Ovary (tissue), 7 donors: ENCODE measurements at regions not wholly inside any gene's neighbourhood (a gene's known extent, or its start where the extent isn't known, plus 50 kb on each side); places are given as distances from the start of the nearest gene placed in this dataset.
"Not testable (repeated sequence)": the region's sequence is repeated elsewhere in the genome, so short reads cannot be mapped to it uniquely, and the experiment has no call there.

Experiments
- DNase-seq, 5 donors: peaks; one replicate each; pipeline ENCODE4 v3.0.0-alpha.2; 2019 to 2020
- H3K27ac ChIP-seq, 2 donors: fragments of 200-600 bp; one replicate each; pipeline versions ENCODE4 v1.5.1 to v1.8.0; 2019 to 2022
- H3K27me3 ChIP-seq: fragments of 200-600 bp; one replicate; pipeline ENCODE4 v1.8.0; 2022
- H3K36me3 ChIP-seq: fragments of 200-600 bp; sonication (generic); one replicate; pipeline ENCODE4 v1.5.1; 2019
- H3K4me1 ChIP-seq: one replicate; pipeline ENCODE4 v1.8.1; 2013; ENCODE audit warnings: mild to moderate bottlenecking, moderate library complexity; ENCODE audit not compliant: insufficient read depth
- H3K4me3 ChIP-seq: fragments of 200-600 bp; sonication (generic); one replicate; pipeline ENCODE4 v1.5.1; 2017
- H3K9me3 ChIP-seq, 2 donors: fragments of 200-600 bp in 1 of 2; sonication (generic) in 1 of 2; one replicate each; pipeline versions ENCODE4 v1.5.1 to v1.8.1; 2013 to 2019; ENCODE audit warnings: mild to moderate bottlenecking in 1 of 2, moderate library complexity in 1 of 2
- EP300 ChIP-seq: sonication (generic); formaldehyde crosslinking; IDR thresholded peaks from one replicate; pipeline ENCODE4 v1.6.1; 2017; ENCODE audit warnings: antibody characterized with exemption
- POLR2A ChIP-seq: fragments of 450-650 bp; IDR thresholded peaks from one replicate; pipeline ENCODE4 v1.6.1; 2017; ENCODE audit warnings: antibody characterized with exemption, mild to moderate bottlenecking, moderate library complexity
- WGBS, 3 donors: extraction: QIAGEN DNeasy Blood & Tissue Kit in 1 of 3; methylation state at CpG; one replicate each; pipeline versions ENCODE4 v1.1.5 to v1.1.7; 2013 to 2017; 5-methylcytosine and 5-hydroxymethylcytosine counted together
- intact Hi-C, 4 donors: fragments of 100-400 bp; cut with DNase I; formaldehyde crosslinking; loops; one replicate each; pipeline versions ENCODE4 v1.11.0 to v1.15.1; 2022 to 2023
- TF ChIP-seq, protein P1 (sequence below), 3 donors: fragments of 450-650 bp in 2 of 3; fragments of 200-600 bp in 1 of 3; IDR thresholded peaks; one replicate each; pipeline versions ENCODE4 v1.5.1 to v1.8.0; 2016 to 2022; ENCODE audit warnings: antibody characterized with exemption in 3 of 3, mild to moderate bottlenecking in 1 of 3
- donor health status: DM: no; HTN: no; CAD: no; lungs with moderate emphysema.
- donor health status: DM: no; HTN: no; CAD: no.
- donor health status: Bipolar disorder and iron deficiency.
- donor health status: DM: no; HTN: no; CAD: no.
- donor health status: DM: yes; HTN: yes; CAD: no.

DNA sequence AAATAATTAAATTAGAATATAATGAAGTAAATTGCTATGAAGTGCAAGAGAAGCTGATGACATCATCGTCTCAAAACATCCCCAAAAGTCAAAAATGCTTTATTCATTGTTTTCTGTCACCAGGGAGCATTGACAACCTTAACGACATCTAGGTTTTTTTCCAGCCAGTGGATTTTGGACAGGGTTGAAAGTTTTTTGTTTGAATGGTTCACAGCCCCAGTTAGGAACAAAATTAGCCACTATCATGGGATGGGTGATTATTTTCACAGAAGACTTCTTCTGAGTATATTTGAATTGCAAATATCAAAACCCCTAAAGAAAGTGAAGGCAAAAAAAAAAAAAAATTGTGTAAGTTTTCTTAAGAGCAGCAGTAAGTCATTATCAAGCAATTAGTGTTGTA is 826.1 kb downstream of the STPG2 start:
- Histone ChIP-seq H3K4me3 (no peak overlapping the region), H3K4me1 (no peaks in the 10 kb centered on the region), H3K27ac (no peak overlapping the region), H3K36me3 (no peaks in the 10 kb centered on the region), H3K9me3 (no peaks in the 10 kb centered on the region), H3K27me3 (no peaks in the 10 kb centered on the region)
- WGBS, 3 donors: 56 to 57% (median 56%) methylated on average over 2 of the region's 2 CpGs
- DNase-seq: no peak
- intact Hi-C loops: no loop called here
- TF ChIP-seq EP300: no peak
- TF ChIP-seq, protein P1, sequence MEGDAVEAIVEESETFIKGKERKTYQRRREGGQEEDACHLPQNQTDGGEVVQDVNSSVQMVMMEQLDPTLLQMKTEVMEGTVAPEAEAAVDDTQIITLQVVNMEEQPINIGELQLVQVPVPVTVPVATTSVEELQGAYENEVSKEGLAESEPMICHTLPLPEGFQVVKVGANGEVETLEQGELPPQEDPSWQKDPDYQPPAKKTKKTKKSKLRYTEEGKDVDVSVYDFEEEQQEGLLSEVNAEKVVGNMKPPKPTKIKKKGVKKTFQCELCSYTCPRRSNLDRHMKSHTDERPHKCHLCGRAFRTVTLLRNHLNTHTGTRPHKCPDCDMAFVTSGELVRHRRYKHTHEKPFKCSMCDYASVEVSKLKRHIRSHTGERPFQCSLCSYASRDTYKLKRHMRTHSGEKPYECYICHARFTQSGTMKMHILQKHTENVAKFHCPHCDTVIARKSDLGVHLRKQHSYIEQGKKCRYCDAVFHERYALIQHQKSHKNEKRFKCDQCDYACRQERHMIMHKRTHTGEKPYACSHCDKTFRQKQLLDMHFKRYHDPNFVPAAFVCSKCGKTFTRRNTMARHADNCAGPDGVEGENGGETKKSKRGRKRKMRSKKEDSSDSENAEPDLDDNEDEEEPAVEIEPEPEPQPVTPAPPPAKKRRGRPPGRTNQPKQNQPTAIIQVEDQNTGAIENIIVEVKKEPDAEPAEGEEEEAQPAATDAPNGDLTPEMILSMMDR (IDR thresholded peaks at IDR 0.05): no peak
- no peak for TF ChIP-seq POLR2A

DNA sequence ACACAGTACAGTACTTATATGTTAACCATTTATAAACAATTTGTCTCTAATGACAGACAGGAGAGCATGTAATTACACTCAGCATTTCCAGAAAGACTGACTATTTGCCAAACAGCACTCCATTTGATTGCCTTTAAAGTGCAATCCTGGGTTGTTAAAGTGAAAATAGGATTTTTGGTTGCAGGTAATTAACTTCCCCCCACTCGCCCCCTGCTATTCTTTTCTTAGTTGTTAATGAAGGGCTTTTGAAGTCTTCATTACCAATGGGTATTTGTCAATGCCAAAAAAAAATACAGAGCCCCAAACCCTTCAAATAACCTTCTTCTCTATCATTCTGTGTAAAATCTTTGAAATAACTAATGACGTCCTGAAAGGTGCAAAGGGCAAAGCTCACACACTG is 825.6 kb downstream of the STPG2 start:
- no peak for DNase-seq
- H3K4me1 ChIP-seq: no peaks in the 10 kb centered on the region
- no peaks in the 10 kb centered on the region for H3K36me3 ChIP-seq
- no peaks in the 10 kb centered on the region for H3K9me3 ChIP-seq
- no peak overlapping the region for H3K4me3 ChIP-seq
- H3K27me3 ChIP-seq: no peaks in the 10 kb centered on the region
- WGBS, 3 donors: 20 to 38% (median 30%) methylated on average over 2 of the region's 2 CpGs
- TF ChIP-seq, protein P1 (IDR thresholded peaks at IDR 0.05): no peak
- TF ChIP-seq EP300: no peak
- TF ChIP-seq POLR2A: no peak
- H3K27ac ChIP-seq: no peak overlapping the region
- intact Hi-C loops: no loop called here

DNA sequence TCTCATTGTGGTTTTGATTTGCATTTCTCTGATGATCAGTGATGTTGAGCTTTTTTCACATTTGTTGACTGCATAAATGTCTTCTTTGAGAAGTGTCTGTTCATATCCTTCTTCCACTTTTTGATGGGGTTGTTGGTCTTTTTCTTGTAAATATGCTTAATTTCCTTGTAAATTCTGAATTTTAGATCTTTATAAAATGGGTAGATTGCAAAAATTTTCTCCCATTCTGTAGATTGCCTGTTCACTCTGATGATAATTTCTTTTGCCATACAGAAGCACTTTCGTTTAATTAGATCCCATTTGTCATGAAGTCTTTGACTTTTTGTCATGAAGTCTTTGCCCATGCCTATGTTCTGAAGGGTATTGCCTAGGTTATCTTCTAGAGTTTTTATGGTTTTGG is 817.5 kb downstream of the STPG2 start:
- not testable (repeated sequence) for H3K27me3 ChIP-seq, H3K36me3 ChIP-seq, H3K9me3 ChIP-seq, DNase-seq, H3K4me3 ChIP-seq, H3K27ac ChIP-seq, H3K4me1 ChIP-seq
- 43 to 87% (median 73%) methylated on average over 1 of the region's 1 CpG for WGBS, 3 donors
- intact Hi-C loops: loop anchor here in 1 of 4 donors (2.0 kb wide), 1 partner anchor 57 kb away; no protein-coding TSS in a partner anchor

DNA sequence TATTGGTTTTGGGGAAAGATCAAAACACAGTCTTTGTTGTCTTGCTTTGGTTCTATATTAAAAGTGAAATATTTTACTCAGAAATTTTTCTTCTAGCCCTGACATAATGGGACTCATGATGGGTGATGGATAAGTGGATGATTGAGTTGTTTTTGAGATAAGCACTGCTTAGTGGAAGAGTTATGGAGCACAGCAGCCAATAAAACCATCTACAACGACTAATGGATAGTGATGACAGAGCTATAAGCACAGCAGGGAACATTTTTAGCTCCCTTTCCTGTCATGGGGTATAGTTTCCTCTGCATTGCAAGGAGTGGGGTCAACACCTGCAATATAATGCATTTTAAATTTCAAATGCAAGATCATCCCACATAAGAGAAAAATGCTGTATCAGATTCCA is 812.4 kb downstream of the STPG2 start:
- WGBS, 3 donors: 2 to 9% (median 7%) methylated on average over 1 of the region's 1 CpG
- Histone ChIP-seq H3K27me3 (no peaks in the 10 kb centered on the region), H3K27ac (no peak overlapping the region), H3K4me1 (no peaks in the 10 kb centered on the region), H3K9me3 (no peaks in the 10 kb centered on the region), H3K36me3 (no peaks in the 10 kb centered on the region), H3K4me3 (no peak overlapping the region)
- intact Hi-C loops: no loop called here
- no peak for DNase-seq
- TF ChIP-seq, protein P1 (IDR thresholded peaks at IDR 0.05): no peak
- no peak for TF ChIP-seq POLR2A
- no peak for TF ChIP-seq EP300

DNA sequence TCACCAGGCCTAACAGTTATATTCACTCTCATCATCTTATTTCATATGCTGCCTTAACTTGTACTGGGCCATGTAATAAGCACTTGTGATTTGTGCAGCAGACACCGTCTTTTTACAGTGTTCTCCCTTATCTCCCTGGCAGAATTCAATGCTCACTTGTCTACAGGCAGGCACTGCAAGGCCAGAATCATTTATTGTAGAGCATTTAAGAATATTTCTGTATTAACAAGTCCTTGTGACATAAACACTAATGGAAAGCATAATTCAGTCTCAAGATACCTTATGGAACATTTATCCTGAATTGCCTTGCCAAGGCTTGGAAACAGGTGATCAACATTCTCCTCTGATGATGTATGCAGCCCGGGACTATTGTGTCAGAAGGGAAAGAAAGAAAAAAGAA is 808.9 kb downstream of the STPG2 start:
- Histone ChIP-seq H3K4me3 (no peak overlapping the region), H3K27ac (no peak overlapping the region), H3K27me3 (no peaks in the 10 kb centered on the region), H3K9me3 (no peaks in the 10 kb centered on the region), H3K4me1 (no peaks in the 10 kb centered on the region), H3K36me3 (no peaks in the 10 kb centered on the region)
- 66 to 70% (median 66%) methylated on average over 2 of the region's 2 CpGs for WGBS, 3 donors
- no peak for TF ChIP-seq POLR2A
- TF ChIP-seq, protein P1 (IDR thresholded peaks at IDR 0.05): no peak
- intact Hi-C loops: no loop called here
- DNase-seq: no peak
